COLO668 (cell line): ENCODE measurements at regions not wholly inside any gene's neighbourhood (a gene's known extent, or its start where the extent isn't known, plus 50 kb on each side); places are given as distances from the start of the nearest gene placed in this dataset.
A peak's percentile ranks its signal among the peaks of the same experiment; 100 is the strongest.
"Not testable (repeated sequence)": the region's sequence is repeated elsewhere in the genome, so short reads cannot be mapped to it uniquely, and the experiment has no call there.

ENCODE experiments used
- DNase-seq: peaks from one replicate; lab custom pipeline; 2025; ENCODE audit not compliant: unreplicated experiment; lab: John Stamatoyannopoulos, UW

DNA sequence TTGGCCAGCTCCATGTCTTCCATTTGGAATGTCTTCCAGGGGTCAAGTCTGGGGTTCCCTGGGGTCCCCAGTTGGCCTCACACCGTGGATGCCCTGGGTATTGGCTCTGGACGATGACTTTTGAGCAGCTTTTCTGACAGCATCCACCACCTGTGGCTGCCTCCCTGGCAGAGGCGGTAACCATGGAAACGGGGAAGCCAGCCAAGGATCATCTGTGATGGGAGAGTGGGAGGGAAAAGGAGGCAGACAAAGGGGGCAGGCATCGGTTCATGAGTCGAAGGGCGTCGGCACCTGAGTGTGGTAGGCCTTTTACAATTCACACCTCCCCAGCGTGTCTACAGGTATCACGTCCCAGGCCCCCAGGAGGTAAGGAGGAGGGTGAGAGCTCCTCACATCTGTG lies 152.2 kb downstream of the ASMT start:
- DNase-seq = peak; percentile 0

DNA sequence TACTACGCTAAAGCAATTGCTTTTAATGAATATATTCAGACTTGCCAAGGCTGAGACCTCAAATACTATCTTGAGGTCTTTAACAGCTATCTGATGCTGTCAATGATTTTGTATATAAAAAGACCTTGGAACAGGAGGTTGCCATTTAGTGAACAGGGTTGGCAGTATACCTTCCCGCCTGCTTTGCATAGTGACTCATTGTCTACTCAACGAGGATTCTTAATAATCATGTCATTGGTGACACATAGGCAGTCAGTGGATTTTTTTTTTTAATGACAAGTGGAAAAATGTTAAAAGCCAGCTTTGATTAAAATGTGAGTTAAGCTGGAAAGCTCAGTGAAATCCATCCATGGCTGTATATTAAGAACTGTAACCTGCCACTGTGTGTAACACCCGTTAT lies 164.0 kb downstream of the ASMT start:
- no peak for DNase-seq

DNA sequence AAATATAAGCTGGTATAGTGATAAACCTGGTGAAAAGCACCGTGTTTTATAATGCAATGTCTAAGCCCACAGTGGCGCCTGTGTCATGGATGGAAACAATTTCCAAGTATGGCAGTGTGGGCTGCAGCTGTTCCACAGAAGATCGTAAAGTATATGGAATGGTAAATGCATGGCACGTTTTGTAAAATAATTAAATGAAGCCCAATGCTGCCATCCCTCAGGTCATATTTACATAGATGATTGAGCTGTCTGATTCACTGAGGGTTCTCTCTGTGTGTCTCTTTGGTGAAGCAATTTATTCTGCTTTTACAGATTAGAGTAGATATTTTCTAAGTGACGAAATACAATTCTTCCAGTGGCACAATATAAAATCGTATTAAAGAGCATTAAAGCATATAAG lies 164.8 kb downstream of the ASMT start:
- DNase-seq = no peak

DNA sequence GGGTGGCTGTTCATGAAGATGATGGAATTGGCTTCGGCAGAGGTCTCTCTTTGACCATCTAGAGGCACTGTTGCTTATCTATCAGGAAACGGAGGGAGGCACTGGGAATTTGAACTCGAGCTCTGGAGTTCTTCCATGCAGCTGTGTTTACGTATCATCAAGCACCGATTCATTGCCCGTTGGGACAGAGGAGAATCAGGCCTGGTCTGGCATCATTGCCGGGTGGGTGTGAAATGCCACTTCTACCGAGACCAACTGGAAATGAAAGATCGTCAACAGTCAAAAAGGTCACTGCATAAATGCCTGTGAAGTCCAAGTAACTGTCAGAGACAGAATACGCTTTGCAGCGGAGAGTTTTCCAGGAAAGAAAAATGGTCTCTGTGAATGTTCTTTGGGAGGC lies 166.9 kb downstream of the ASMT start:
- DNase-seq = no peak

DNA sequence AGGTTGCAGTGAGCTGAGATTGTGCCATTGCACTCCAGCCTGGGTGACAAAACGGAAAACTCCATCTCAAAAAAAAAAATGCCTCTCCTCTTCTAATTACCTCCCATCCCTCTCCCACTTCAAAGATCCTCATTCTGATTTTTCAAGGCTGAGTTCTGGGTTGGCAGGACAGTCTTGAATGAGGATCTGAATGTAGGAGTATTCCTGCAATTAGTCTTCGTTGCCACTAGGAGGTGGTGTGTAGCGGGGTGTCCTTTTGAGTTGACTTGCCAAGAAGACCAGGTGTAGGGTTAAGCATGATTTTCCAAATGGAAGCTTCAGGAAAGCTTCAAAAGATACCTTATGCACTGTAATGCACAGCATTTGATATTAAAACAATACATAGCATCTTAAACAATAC lies 169.9 kb downstream of the ASMT start:
- DNase-seq = no peak

DNA sequence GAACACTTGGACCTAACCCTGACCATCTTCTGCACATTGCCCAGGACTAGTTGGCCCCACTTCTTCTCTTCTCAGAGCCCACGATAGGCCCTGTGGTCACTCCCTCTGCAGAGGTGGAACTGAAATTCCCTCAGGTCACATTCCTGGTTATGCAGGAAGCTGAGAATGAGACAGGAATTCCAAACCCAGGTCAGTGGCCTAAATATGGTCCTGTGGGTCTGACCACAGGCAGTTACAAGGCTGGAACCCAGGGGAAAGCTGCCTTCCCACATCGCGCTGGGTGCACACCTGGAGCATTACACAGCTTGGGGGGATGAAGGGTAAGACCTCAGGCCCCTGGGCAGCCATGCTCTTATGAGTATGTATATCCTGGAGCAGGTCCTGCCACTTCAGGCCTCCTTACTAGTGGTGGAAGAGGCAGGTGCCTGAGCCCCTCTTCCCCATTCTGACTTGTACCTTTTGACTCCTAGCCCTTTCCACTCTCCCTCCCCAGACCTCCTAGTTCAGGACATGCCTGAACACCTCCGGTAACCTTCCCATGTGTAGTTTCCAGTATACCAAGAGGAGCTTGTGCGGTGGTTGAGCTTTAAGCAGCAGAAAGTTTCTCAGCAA lies 173.5 kb downstream of the ASMT start:
- no peak for DNase-seq

DNA sequence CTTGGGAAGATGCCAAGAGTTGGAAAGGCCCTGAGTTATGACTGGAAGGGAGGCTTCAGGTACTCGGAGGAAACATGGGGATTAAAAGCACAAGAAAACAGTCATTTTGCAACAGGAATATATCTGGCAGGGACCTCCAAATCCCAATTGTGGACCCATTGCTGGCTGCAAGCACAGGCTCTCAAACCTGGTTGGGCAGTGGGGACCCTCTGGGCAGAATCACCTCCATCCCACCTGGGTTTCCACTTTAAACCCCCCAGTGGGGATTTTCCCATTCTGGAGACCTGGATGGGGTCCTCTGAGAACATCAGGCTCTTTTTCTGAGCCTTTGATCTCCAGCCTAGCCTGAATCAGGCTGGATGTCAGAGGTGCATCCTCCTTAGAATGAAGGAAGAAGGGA lies 177.8 kb downstream of the ASMT start:
- no peak for DNase-seq

DNA sequence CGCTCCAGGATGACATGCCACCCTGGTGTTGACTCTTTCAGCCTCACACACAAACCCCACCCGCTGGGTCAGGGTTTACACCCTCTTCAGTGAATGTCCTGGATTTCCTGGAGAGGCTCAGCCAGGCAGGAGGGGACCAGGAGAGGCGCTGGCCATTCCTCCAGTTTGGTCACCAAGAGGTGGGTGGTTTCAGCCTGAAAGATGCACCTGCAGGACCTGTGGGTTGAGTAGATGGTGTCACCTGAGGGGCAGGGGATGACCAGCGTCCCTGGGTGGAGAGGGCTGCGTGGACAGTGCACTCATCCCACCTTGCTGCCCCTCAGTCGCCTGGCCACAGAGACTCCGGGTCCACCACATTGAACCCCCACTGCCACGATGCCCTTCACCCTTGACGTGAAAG lies 179.7 kb downstream of the ASMT start:
- no peak for DNase-seq

DNA sequence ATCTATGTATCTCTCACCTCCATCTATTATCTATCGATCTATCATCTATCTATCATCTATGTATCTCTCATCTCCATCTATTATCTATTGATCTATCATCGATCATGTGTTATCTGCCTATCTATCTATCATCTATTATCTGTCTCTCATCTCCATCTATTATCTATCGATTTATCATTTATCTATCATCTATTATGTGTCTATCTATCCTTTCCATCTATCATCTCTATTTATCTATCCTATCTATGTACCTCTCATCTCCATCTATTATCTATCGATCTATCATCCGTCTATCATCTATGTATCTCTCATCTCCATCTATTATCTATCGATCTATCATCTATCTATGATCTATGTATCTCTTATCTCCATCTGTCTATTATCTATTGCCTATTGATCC lies 188.1 kb downstream of the ASMT start:
- DNase-seq = no peak

DNA sequence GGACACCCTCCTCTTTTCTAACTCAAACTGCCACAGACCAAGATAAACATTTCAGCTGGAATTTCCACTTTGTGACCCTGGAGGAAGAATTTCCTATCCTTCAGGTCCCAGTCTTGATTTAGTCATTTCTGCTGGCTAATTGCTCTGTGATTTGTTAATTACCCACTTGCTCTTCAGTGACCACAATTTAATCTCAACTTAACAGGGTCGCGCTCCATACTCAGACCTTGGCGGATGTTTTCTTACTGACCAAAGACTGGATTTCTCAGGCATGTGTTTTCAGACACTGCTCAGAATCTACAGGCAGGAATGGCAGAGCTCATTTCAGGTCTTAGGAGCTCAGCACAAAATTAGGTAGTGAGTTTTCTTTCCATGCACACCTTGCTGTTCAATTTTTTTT lies 188.9 kb downstream of the ASMT start:
- DNase-seq = no peak

DNA sequence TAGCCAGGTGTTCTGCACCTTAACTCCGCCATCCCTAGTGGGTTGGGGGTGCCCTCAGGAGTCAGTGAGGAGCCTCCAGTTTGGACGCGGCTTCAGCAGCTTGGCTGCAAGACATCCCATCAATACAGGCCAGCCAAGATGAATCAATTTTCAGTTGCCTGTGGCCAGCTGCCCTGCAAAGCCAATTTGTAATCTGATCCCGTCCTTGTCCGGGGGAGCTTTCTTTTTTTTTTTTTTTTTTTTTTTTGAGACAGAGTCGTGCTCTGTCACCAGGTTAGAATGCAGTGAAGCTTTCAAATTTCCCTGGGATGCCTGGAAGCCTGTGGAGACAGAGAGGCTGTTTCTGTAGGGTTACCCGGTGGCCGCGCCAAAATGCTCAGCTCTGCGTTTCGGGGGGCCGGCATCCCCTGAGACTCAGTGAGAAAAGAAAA lies 192.5 kb downstream of the ASMT start:
- peak; percentile 1 for DNase-seq

DNA sequence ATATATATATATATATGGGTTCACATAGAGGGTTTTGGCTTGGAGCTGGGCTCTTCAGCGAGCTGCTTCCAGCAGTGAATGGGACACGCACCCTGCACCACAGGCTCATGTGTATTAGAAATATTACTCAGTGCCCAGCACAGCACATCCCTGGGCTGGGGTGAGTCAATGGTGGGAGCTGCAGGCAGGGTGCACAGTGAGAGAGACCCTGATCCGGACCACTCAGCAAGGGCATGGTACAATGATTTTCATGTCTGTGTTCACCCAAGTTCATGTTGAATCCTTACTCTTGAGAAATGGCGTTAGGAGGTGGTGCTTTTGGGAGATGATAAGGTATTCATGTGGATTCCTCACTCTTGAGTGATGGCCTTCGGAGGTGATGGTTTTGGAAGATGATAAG lies 194.7 kb downstream of the ASMT start:
- no peak for DNase-seq

DNA sequence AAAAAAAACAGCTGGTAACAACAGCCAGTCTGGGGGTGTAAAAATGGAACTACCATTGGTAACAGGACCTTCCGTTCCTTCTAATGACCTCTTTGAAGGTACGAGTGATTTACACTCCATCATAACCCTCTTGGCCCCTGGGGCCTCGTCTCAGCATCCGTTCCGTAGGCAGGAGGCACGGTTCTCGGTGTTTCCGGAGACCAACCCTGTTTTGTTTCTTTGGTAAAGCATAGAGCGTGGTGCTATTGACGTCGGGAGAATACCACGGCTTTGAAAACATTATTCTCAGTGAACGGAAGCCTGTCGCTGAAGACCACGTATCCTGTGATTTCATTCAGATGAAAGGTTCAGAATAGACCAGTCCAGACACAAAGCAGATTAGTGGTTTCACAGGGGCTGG lies 198.9 kb downstream of the ASMT start:
- DNase-seq = no peak

DNA sequence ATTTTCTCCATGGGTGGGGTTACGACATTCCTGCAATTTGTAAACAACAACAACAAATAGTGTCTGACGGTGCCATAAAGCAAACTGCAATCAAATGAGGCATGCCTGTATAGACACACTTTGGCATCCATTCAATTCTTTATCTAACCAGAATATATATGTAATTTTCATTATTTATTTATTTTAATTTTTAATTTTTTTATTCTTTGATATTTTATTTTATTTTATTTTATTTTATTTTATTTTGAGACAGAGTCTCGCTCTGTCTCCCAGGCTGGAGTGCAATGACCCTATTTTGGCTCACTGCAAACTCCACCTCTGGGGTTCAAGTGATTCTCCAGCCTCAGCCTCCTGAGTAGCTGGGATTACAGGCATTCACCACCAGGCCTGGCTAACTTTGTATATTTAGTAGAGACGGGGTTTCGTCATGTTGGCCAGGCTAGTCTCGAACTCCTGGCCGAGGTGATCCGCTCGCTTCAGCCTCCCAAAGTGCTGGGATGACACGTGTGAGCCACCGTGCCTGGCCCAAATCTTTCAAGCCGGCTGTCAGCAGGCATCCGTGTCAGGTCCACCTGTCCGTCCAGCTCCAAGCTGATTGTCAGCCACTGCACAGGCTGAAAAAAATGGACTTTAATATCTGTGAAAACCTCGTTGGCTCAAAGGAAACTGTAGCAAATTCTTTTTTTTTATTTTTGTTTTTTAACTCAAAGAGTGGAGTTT lies 200.8 kb downstream of the ASMT start:
- DNase-seq = no peak

DNA sequence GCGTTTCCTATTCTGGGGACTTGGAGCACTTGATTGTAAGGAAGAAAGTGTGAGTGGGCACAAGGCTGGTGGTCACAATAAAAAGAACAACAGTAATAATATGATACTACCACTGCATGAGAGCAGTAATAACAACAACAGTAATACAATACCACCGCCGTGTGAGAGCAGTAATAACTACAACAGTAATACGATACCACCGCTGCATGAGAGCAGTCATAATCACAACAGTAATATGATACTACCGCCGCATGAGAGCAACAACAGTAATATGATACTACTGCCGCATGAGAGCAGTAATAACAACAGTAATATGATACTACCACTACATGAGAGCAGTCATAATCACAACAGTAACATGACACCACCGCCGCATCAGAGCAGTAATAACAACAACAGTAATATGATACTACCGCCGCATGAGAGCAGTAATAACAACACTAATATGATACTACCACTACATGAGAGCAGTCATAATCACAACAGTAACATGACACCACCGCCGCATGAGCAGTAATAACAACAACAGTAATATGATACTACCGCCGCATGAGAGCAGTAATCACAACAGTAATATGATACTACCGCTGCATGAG lies 201.6 kb downstream of the ASMT start:
- not testable (repeated sequence) for DNase-seq

DNA sequence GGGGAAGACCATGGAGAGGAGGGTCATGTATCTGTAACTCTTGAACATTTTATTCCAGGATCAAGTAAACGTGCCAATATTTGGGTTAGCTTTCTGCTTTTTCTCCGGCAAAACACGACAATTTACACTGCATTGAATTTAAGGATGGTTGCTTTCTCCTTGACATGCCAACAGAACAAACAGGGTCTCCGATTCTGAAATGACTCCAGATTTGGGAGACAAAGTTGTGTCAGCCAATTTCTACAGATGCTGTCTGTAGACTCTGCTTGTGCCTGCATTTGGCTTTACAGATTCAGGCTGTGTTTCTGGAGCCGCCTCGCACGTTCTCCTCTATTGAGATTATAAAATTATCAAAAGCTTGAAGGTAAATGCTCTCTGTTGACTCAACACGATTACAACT lies 207.0 kb downstream of the ASMT start:
- DNase-seq = no peak

DNA sequence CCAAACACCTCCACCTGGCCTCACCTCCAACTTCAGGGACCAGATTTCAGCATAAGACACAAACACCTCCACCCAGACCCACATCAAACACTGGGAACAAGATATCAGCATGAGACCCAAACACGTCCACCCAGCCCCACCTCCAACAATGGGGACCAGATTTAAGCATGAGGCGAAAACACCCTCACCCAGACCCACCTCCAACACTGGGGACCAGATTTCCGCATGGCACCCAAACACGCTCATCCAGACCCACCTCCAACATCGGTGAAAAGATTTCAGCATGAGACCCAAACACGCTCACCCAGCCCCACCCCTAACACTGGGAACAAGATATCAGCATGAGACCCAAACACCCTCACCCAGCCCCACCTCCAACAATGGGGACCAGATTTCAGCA lies 210.0 kb downstream of the ASMT start:
- DNase-seq = no peak

DNA sequence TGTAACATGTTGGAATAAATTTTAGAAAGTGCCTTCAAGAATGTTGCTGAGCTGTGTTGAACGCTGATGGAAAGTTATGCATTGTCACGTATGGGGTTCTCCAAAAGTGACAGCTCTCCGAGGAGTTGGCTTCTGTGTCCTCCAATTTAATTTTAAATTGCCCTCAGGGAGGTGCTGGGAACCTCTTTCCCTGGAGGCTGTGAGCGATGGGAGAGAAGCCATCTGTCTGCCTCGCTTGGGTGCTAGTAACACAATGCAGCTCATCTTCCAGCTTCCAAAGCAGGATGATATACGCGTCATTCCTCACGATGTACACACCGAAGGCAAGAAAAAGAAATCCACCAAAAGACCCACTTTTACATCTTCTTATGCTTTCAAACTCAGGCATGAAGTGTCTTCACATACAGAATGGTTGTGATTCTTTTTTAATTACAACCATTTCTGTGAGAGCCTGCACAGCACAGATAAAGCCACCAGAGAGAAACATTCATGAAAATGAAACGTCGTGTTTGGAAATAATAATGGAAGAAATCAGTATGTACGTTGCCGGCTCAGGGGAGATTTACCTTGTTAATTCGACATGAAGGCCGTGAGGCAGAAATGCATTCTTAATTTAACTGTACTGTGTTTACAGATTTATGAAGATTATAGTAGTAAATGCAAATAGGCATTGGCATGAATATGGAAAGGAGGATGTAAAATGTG lies 218.9 kb downstream of the ASMT start:
- no peak for DNase-seq

DNA sequence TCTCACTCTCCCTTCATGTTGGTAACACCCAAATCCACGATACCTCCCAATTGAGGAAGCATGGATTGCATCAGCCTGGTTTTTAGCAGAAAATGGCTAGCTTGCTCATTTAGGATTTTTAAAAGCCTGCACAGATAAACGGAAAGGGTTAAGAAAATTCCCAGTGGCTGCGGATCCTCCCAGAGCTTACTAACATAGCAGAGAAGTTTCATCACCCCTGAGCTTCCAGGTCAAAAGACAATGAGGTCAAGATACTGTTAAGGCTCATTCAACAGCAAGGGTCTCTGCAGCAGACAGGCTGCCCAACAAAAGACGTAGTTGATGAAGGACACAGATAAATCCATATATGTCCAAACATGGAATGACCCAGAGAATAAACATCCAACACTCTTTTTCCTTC lies 220.2 kb downstream of the ASMT start:
- no peak for DNase-seq

DNA sequence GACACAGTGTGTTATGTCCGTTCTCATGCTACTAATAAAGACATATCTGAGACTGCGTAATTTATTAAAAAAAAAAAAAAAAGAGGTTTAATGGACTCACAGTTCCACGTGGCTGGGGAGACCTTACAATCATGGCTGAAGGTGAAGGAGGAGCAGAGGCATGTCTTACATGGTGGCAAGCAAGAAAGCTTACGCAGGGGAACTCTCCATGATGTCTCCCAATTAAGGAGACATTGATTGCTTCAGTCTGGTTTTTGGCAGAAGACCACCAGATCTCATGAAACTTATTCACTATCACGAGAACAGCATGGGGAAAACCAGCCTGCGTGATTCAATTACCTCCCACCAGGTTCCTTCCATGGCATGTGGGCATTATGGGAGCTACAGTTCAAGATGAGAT lies 221.8 kb downstream of the ASMT start:
- DNase-seq = no peak

DNA sequence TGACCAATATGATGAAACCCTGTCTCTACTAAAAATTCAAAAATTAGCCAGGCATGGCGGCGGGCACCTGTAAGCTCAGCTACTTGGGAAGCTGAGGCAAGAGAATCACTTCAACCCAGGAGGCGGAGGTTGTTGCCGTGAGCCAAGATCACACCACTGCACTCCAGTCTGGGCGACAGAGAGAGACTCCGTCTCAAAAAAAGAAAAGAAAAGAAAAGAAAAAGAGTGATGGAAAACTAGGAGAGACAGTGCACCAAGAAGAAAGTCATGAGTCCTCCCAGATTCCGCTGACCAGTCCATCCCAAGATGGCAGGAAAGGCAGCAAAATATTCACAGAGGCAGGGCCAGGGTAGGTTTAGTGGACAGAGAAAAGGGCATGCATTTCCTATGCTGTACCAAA lies 226.9 kb downstream of the ASMT start:
- no peak for DNase-seq

DNA sequence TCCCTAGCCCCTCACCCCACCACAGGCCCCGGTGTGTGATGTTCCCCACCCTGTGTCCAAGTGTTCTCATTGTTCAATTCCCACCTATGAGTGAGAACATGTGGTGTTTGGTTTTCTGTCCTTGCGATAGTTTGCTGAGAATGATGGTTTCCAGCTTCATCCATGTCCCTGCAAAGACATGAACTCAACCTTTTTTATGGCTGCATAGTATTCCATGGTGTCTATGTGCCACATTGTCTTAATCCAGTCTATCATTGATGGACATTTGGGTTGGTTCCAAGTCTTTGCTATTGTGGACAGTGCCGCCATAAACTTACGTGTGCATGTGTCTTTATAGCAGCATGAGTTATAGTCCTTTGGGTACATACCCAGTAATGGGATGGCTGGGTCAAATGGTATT lies 232.1 kb downstream of the ASMT start:
- DNase-seq = not testable (repeated sequence)
